ENCODE measurements at regions not wholly inside any gene's neighbourhood (a gene's known extent, or its start where the extent isn't known, plus 50 kb on each side); places are given as distances from the start of the nearest gene placed in this dataset.
"Not testable (repeated sequence)": the region's sequence is repeated elsewhere in the genome, so short reads cannot be mapped to it uniquely, and the experiment has no call there.

- Mint-ChIP-seq H3K27me3 (no peaks in the 10 kb centered on the region), H3K27ac (no peak overlapping the region), H3K9me3 (peaks cover 4% of the 10 kb centered on the region), H3K36me3 (no peaks in the 10 kb centered on the region), H3K4me1 (ENCODE audit: unreplicated experiment) (peaks cover 5% of the 10 kb centered on the region), H3K4me3 (no peak overlapping the region)
- TF ChIP-seq CTCF (conservative IDR thresholded peaks at IDR 0.05) = no peak
- no peak for DNase-seq (ENCODE audit: extremely low spot score, unreplicated experiment)
Measured at GRCh38 chr18:67455890-67456501, 60.5 kb downstream of the DSEL start.

- no peaks in the 10 kb centered on the region for H3K36me3 Mint-ChIP-seq
- H3K9me3 Mint-ChIP-seq = peaks cover 10% of the 10 kb centered on the region
- TF ChIP-seq CTCF (conservative IDR thresholded peaks at IDR 0.05) = no peak
- H3K27me3 Mint-ChIP-seq = no peaks in the 10 kb centered on the region
- no peak overlapping the region for H3K4me3 Mint-ChIP-seq
- DNase-seq (ENCODE audit: extremely low spot score, unreplicated experiment) = no peak
- no peak overlapping the region for H3K27ac Mint-ChIP-seq
- peaks cover 5% of the 10 kb centered on the region for H3K4me1 Mint-ChIP-seq (ENCODE audit: unreplicated experiment)
Measured at GRCh38 chr18:67453901-67454300, 62.6 kb downstream of the DSEL start.

GRCh38 chr18:67451960-67452359, 64.6 kb downstream of the DSEL start:
- no peaks in the 10 kb centered on the region for H3K36me3 Mint-ChIP-seq
- DNase-seq (ENCODE audit: extremely low spot score, unreplicated experiment) = no peak
- no peak overlapping the region for H3K4me3 Mint-ChIP-seq
- no peaks in the 10 kb centered on the region for H3K27me3 Mint-ChIP-seq
- peaks cover 5% of the 10 kb centered on the region for H3K4me1 Mint-ChIP-seq (ENCODE audit: unreplicated experiment)
- H3K9me3 Mint-ChIP-seq = peaks cover 15% of the 10 kb centered on the region
- no peak for TF ChIP-seq CTCF (conservative IDR thresholded peaks at IDR 0.05)
- H3K27ac Mint-ChIP-seq = no peak overlapping the region

- peaks cover 15% of the 10 kb centered on the region for H3K9me3 Mint-ChIP-seq
- not testable (repeated sequence) for H3K27me3 Mint-ChIP-seq; DNase-seq (ENCODE audit: extremely low spot score, unreplicated experiment); H3K4me3 Mint-ChIP-seq; H3K27ac Mint-ChIP-seq; H3K4me1 Mint-ChIP-seq (ENCODE audit: unreplicated experiment); H3K36me3 Mint-ChIP-seq
Measured at GRCh38 chr18:67451101-67451500, 65.4 kb downstream of the DSEL start.

- H3K4me3 Mint-ChIP-seq = no peak overlapping the region
- peaks cover 7% of the 10 kb centered on the region for H3K9me3 Mint-ChIP-seq
- TF ChIP-seq CTCF (conservative IDR thresholded peaks at IDR 0.05) = no peak
- no peak for DNase-seq (ENCODE audit: extremely low spot score, unreplicated experiment)
- no peaks in the 10 kb centered on the region for H3K27me3 Mint-ChIP-seq
- no peaks in the 10 kb centered on the region for H3K36me3 Mint-ChIP-seq
- no peak overlapping the region for H3K27ac Mint-ChIP-seq
- no peaks in the 10 kb centered on the region for H3K4me1 Mint-ChIP-seq (ENCODE audit: unreplicated experiment)
Measured at GRCh38 chr18:67433971-67434370, 82.5 kb downstream of the DSEL start.

- no peaks in the 10 kb centered on the region for H3K27me3 Mint-ChIP-seq
- no peak for DNase-seq (ENCODE audit: extremely low spot score, unreplicated experiment)
Measured at GRCh38 chr18:67432806-67433205, 83.7 kb downstream of the DSEL start.

More at GRCh38 chr18:67432806-67433205, 83.7 kb downstream of the DSEL start:
- Mint-ChIP-seq H3K36me3 (no peaks in the 10 kb centered on the region), H3K4me3 (no peak overlapping the region), H3K27ac (no peak overlapping the region), H3K9me3 (peaks cover 7% of the 10 kb centered on the region), H3K4me1 (ENCODE audit: unreplicated experiment) (no peaks in the 10 kb centered on the region)
- no peak for TF ChIP-seq CTCF (conservative IDR thresholded peaks at IDR 0.05)
